IMR-90 (cell line): ENCODE measurements at regions not wholly inside any gene's neighbourhood (a gene's known extent, or its start where the extent isn't known, plus 50 kb on each side); places are given as distances from the start of the nearest gene placed in this dataset.
"Not testable (repeated sequence)": the region's sequence is repeated elsewhere in the genome, so short reads cannot be mapped to it uniquely, and the experiment has no call there.

Source experiments
- BHLHE40 ChIP-seq: fragments of 150-350 bp; IDR thresholded peaks from 2 replicates; pipeline ENCODE4 v1.6.1; 2016; ENCODE audit warnings: mild to moderate bottlenecking, low read depth, low read length
- CEBPB ChIP-seq: IDR thresholded peaks from 2 replicates; pipeline ENCODE4 v1.6.1; 2012; ENCODE audit warnings: low read depth, low read length, improper control_type of control experiment
- CHD1 ChIP-seq: IDR thresholded peaks from 2 replicates; pipeline ENCODE4 v1.6.1; 2012; ENCODE audit warnings: low read depth, low read length, improper control_type of control experiment
- CTCF ChIP-seq: conservative IDR thresholded peaks from 2 replicates; pipeline ENCODE4 v1.5.1; 2012; ENCODE audit warnings: mild to moderate bottlenecking, low read depth, low read length, improper control_type of control experiment
- FOS ChIP-seq: fragments of 150-350 bp; IDR thresholded peaks from 2 replicates; pipeline ENCODE4 v1.6.1; 2016; ENCODE audit warnings: low read depth, low read length
- MAFK ChIP-seq: IDR thresholded peaks from 2 replicates; pipeline ENCODE4 v1.6.1; 2012; ENCODE audit warnings: low read depth, low read length, improper control_type of control experiment
- MAZ ChIP-seq: IDR thresholded peaks from 2 replicates; pipeline ENCODE4 v1.6.1; 2012; ENCODE audit warnings: low read depth, mild to moderate bottlenecking, low read length, improper control_type of control experiment, moderate library complexity, borderline replicate concordance
- MXI1 ChIP-seq: IDR thresholded peaks from 2 replicates; pipeline ENCODE4 v1.6.1; 2012; ENCODE audit warnings: low read depth, mild to moderate bottlenecking, low read length, moderate library complexity, borderline replicate concordance
- POLR2A ChIP-seq: IDR thresholded peaks from 2 replicates; pipeline ENCODE4 v1.6.1; 2012; ENCODE audit warnings: mild to moderate bottlenecking, low read depth, low read length
- RAD21 ChIP-seq: IDR thresholded peaks from 2 replicates; pipeline ENCODE4 v1.6.1; 2012; ENCODE audit warnings: low read length, improper control_type of control experiment
- RCOR1 ChIP-seq: IDR thresholded peaks from 2 replicates; pipeline ENCODE4 v1.6.1; 2012; ENCODE audit warnings: mild to moderate bottlenecking, low read length, improper control_type of control experiment; ENCODE audit not compliant: insufficient replicate concordance
- SMC3 ChIP-seq: fragments of 150-350 bp; IDR thresholded peaks from 2 replicates; pipeline ENCODE4 v1.6.1; 2016; ENCODE audit warnings: low read depth, mild to moderate bottlenecking, antibody characterized with exemption, low read length, moderate library complexity
- USF2 ChIP-seq: fragments of 150-350 bp; IDR thresholded peaks from 2 replicates; pipeline ENCODE4 v1.6.1; 2017; ENCODE audit warnings: mild to moderate bottlenecking, antibody characterized with exemption, low read length, low read depth
- TF ChIP-seq, protein P1 (sequence below): fragments of 150-350 bp; IDR thresholded peaks from 2 replicates; pipeline ENCODE4 v1.6.1; 2016; ENCODE audit warnings: low read depth, mild to moderate bottlenecking, low read length, moderate library complexity, borderline replicate concordance

DNA sequence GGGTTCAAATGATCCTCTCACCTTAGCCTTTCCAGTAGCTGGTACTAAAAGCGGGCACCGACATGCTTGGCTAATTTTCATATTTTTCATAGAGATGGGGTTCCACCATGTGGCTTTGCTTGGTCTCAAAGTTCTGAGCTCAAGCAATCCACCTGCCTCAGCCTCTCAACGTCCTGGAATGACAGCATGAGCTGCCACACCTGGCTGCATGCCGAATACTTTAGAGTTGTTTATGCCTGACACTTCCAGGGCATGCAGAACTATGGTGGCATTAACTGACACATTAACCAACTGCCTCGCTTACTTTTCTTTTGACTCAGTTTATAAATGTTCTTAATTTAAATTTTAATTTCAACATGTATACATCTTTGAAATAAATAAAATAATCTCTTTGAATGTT is 135.8 kb downstream of the CCDC74A start:
- not testable (repeated sequence) for TF ChIP-seq POLR2A, CTCF, SMC3, RAD21, CEBPB, BHLHE40, USF2, CHD1, MAFK, FOS, RCOR1, MXI1, MAZ
- TF ChIP-seq, protein P1, sequence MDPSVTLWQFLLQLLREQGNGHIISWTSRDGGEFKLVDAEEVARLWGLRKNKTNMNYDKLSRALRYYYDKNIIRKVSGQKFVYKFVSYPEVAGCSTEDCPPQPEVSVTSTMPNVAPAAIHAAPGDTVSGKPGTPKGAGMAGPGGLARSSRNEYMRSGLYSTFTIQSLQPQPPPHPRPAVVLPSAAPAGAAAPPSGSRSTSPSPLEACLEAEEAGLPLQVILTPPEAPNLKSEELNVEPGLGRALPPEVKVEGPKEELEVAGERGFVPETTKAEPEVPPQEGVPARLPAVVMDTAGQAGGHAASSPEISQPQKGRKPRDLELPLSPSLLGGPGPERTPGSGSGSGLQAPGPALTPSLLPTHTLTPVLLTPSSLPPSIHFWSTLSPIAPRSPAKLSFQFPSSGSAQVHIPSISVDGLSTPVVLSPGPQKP: not testable (repeated sequence)
